ENCODE measurements at regions not wholly inside any gene's neighbourhood (a gene's known extent, or its start where the extent isn't known, plus 50 kb on each side); places are given as distances from the start of the nearest gene placed in this dataset.
"Not testable (repeated sequence)": the region's sequence is repeated elsewhere in the genome, so short reads cannot be mapped to it uniquely, and the experiment has no call there.

- Histone ChIP-seq H3K27me3 (ENCODE audit: insufficient read depth, low read length) (no peaks in the 10 kb centered on the region), H3K9me2 (ENCODE audit: low read depth, low read length) (no peaks in the 10 kb centered on the region), H3K4me1 (ENCODE audit: insufficient read depth, low read length, severe bottlenecking) (no peaks in the 10 kb centered on the region), H3K9ac (ENCODE audit: low read length) (no peak overlapping the region), H3K9me3 (ENCODE audit: low read length) (no peaks in the 10 kb centered on the region), H3K4me2 (ENCODE audit: low read length) (no peak overlapping the region), H4K20me1 (ENCODE audit: insufficient read depth, low read length) (no peaks in the 10 kb centered on the region), H3K27ac (ENCODE audit: low read depth, low read length, poor library complexity, severe bottlenecking) (no peak overlapping the region), H3K79me2 (ENCODE audit: insufficient read depth, low read length) (no peaks in the 10 kb centered on the region), H3F3A (ENCODE audit: insufficient read depth, low read length) (no peaks in the 10 kb centered on the region), H2AFZ (ENCODE audit: low read length) (no peak overlapping the region), H3K36me3 (ENCODE audit: insufficient read depth, low read length) (no peaks in the 10 kb centered on the region), H3K4me3 (ENCODE audit: low read depth, low read length, poor library complexity, severe bottlenecking) (no peak overlapping the region)
- TF ChIP-seq EZH2 (IDR thresholded peaks at IDR 0.05; ENCODE audit: borderline replicate concordance, low read length) (no peak), CTCF (IDR thresholded peaks at IDR 0.05; ENCODE audit: low read length) (no peak)
These were observed 123.9 kb downstream of the KDR start for GRCh38 chr4:55001538-55001937.

- H3K4me1 ChIP-seq (ENCODE audit: insufficient read depth, low read length, severe bottlenecking) = no peaks in the 10 kb centered on the region
- no peaks in the 10 kb centered on the region for H3K27me3 ChIP-seq (ENCODE audit: insufficient read depth, low read length)
- H3K4me3 ChIP-seq (ENCODE audit: low read depth, low read length, poor library complexity, severe bottlenecking) = no peak overlapping the region
- no peaks in the 10 kb centered on the region for H3K36me3 ChIP-seq (ENCODE audit: insufficient read depth, low read length)
- no peaks in the 10 kb centered on the region for H4K20me1 ChIP-seq (ENCODE audit: insufficient read depth, low read length)
- H2AFZ ChIP-seq (ENCODE audit: low read length) = no peak overlapping the region
- no peaks in the 10 kb centered on the region for H3K9me3 ChIP-seq (ENCODE audit: low read length)
- H3K27ac ChIP-seq (ENCODE audit: low read depth, low read length, poor library complexity, severe bottlenecking) = no peak overlapping the region
- no peaks in the 10 kb centered on the region for H3F3A ChIP-seq (ENCODE audit: insufficient read depth, low read length)
- no peak overlapping the region for H3K9ac ChIP-seq (ENCODE audit: low read length)
- no peaks in the 10 kb centered on the region for H3K79me2 ChIP-seq (ENCODE audit: insufficient read depth, low read length)
- H3K9me2 ChIP-seq (ENCODE audit: low read depth, low read length) = no peaks in the 10 kb centered on the region
- H3K4me2 ChIP-seq (ENCODE audit: low read length) = no peak overlapping the region
- TF ChIP-seq EZH2 (IDR thresholded peaks at IDR 0.05; ENCODE audit: borderline replicate concordance, low read length) (no peak), CTCF (IDR thresholded peaks at IDR 0.05; ENCODE audit: low read length) (no peak)
These were observed 126.4 kb downstream of the KDR start for GRCh38 chr4:54999003-54999402.

GRCh38 chr4:54993473-54994026, 131.8 kb downstream of the KDR start:
- H4K20me1 ChIP-seq (ENCODE audit: insufficient read depth, low read length); H3K9me2 ChIP-seq (ENCODE audit: low read depth, low read length); H3K9me3 ChIP-seq (ENCODE audit: low read length); H3K4me1 ChIP-seq (ENCODE audit: insufficient read depth, low read length, severe bottlenecking); H2AFZ ChIP-seq (ENCODE audit: low read length); H3K79me2 ChIP-seq (ENCODE audit: insufficient read depth, low read length); H3K36me3 ChIP-seq (ENCODE audit: insufficient read depth, low read length); H3K4me3 ChIP-seq (ENCODE audit: low read depth, low read length, poor library complexity, severe bottlenecking); H3K4me2 ChIP-seq (ENCODE audit: low read length); H3K27ac ChIP-seq (ENCODE audit: low read depth, low read length, poor library complexity, severe bottlenecking); H3K9ac ChIP-seq (ENCODE audit: low read length); H3F3A ChIP-seq (ENCODE audit: insufficient read depth, low read length); H3K27me3 ChIP-seq (ENCODE audit: insufficient read depth, low read length): not testable (repeated sequence)

DNA sequence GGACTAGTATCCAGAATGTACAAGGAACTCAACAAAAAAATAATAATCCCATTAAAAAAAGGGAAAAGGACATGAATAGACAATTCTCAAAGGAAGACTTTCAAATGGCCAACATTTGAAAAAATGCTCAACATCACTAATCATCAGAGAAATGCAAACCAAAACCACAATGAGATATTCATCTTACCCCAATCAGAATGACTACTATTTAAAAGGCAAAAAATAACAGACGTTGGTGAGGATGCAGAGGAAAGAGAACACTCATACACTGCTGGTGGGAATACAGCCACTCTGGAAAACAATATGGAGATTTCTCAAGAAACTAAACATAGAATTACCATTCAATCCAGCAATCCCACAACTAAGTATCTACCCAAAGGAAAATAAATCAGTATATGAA, 133.1 kb downstream of the KDR start:
- H3K9me3 ChIP-seq (ENCODE audit: low read length) = peaks cover 6% of the 10 kb centered on the region; the same call in 1 of the 2 replicates
- no peak overlapping the region for H2AFZ ChIP-seq (ENCODE audit: low read length)
- H3K4me3 ChIP-seq (ENCODE audit: low read depth, low read length, poor library complexity, severe bottlenecking) = no peak overlapping the region
- no peaks in the 10 kb centered on the region for H3K27me3 ChIP-seq (ENCODE audit: insufficient read depth, low read length)
- no peak overlapping the region for H3K4me2 ChIP-seq (ENCODE audit: low read length)
- H3K9me2 ChIP-seq (ENCODE audit: low read depth, low read length) = no peaks in the 10 kb centered on the region
- H3F3A ChIP-seq (ENCODE audit: insufficient read depth, low read length) = no peaks in the 10 kb centered on the region
- H4K20me1 ChIP-seq (ENCODE audit: insufficient read depth, low read length) = no peaks in the 10 kb centered on the region
- TF ChIP-seq CTCF (IDR thresholded peaks at IDR 0.05; ENCODE audit: low read length) = no peak
- no peak for TF ChIP-seq EZH2 (IDR thresholded peaks at IDR 0.05; ENCODE audit: borderline replicate concordance, low read length)
- no peak overlapping the region for H3K27ac ChIP-seq (ENCODE audit: low read depth, low read length, poor library complexity, severe bottlenecking)
- no peak overlapping the region for H3K9ac ChIP-seq (ENCODE audit: low read length)
- no peaks in the 10 kb centered on the region for H3K79me2 ChIP-seq (ENCODE audit: insufficient read depth, low read length)
- H3K4me1 ChIP-seq (ENCODE audit: insufficient read depth, low read length, severe bottlenecking) = no peaks in the 10 kb centered on the region
- no peaks in the 10 kb centered on the region for H3K36me3 ChIP-seq (ENCODE audit: insufficient read depth, low read length)
